B cell (primary cell): ENCODE measurements at regions not wholly inside any gene's neighbourhood (a gene's known extent, or its start where the extent isn't known, plus 50 kb on each side); places are given as distances from the start of the nearest gene placed in this dataset.

Experiments used
- CTCF ChIP-seq: fragments of 200-600 bp; IDR thresholded peaks from one replicate; pipeline ENCODE4 v1.8.0; 2022; ENCODE audit warnings: antibody characterized with exemption, mild to moderate bottlenecking
- EZH2 ChIP-seq: IDR thresholded peaks from 2 replicates; pipeline ENCODE4 v1.6.1; 2012; ENCODE audit warnings: borderline replicate concordance, low read depth, mild to moderate bottlenecking, moderate library complexity, low read length; ENCODE audit not compliant: insufficient read depth, poor library complexity, severe bottlenecking

DNA sequence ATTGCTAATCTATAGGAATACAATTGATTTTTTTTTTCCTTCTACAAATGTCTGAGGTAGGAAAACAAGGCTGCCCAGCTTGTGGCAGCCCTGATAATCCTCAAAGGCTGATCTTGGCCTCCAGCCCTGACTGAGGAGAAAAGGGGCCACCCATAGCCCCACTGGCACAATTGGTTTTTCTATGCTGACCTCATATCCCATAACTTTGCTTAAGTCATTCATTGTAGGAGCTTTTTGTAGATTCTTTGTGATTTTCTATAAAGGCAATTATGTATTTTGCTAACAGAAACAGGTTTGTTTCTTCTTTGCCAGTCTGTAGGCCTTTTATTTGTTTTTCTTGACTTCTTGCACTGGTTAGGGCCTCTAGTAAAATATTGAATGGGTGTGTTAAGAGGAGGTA is 80.2 kb upstream of the C15orf39 start:
- TF ChIP-seq CTCF = no peak
- TF ChIP-seq EZH2 = no peak
